OCI-LY7 (cell line): ENCODE measurements at regions not wholly inside any gene's neighbourhood (a gene's known extent, or its start where the extent isn't known, plus 50 kb on each side); places are given as distances from the start of the nearest gene placed in this dataset.

Source experiments
- BruUV-seq: library from RNA; stranded (reverse); fragments of 400-500 nt; replicated peaks from 2 replicates; lab custom pipeline; 2021; lab: Mats Ljungman, UMichigan
- CTCF ChIA-PET: fragments of 300-600 bp; sonication (Branson Sonifier 250); formaldehyde crosslinking; loops from one replicate; lab custom pipeline; 2022; ENCODE audit warnings: antibody characterized with exemption; ENCODE audit not compliant: unreplicated experiment; lab: Charles Lee
- POLR2A ChIA-PET: fragments of 300-600 bp; sonication (Branson Sonifier 250); formaldehyde crosslinking; loops from one replicate; lab custom pipeline; 2022; ENCODE audit warnings: antibody characterized with exemption; lab: Charles Lee
- DNase-seq: peaks from one replicate; pipeline ENCODE4 v3.0.0-alpha.2; 2015; ENCODE audit warnings: low spot score
- H2AFZ ChIP-seq: fragments of 200-600 bp; sonication (generic), shearing (Covaris generic); 2 replicates; pipeline ENCODE4 v1.6.1; 2014; ENCODE audit warnings: mild to moderate bottlenecking, antibody characterized with exemption, low read length, moderate library complexity
- H3K27ac ChIP-seq: fragments of 200-600 bp; sonication (generic); 2 replicates; pipeline ENCODE4 v1.5.1; 2014; ENCODE audit warnings: mixed run types, low read depth, mild to moderate bottlenecking, moderate library complexity, low read length, inconsistent platforms; ENCODE audit not compliant: poor library complexity, severe bottlenecking
- H3K36me3 ChIP-seq: fragments of 200-600 bp; sonication (generic); 2 replicates; pipeline ENCODE4 v1.6.1; 2014; ENCODE audit warnings: mild to moderate bottlenecking, antibody characterized with exemption, low read length, moderate library complexity, mixed read lengths; ENCODE audit not compliant: insufficient read depth
- H3K4me1 ChIP-seq: fragments of 200-600 bp; sonication (generic); 2 replicates; pipeline ENCODE4 v1.5.1; 2014; ENCODE audit warnings: mild to moderate bottlenecking, low read length; ENCODE audit not compliant: insufficient read depth, poor library complexity, severe bottlenecking
- H3K4me2 ChIP-seq: fragments of 200-600 bp; sonication (generic); 2 replicates; pipeline ENCODE4 v1.6.1; 2014; ENCODE audit warnings: mild to moderate bottlenecking, low read length
- H3K4me3 ChIP-seq: fragments of 200-600 bp; sonication (generic); 2 replicates; pipeline ENCODE4 v1.5.1; 2014; ENCODE audit warnings: mild to moderate bottlenecking, low read depth, low read length; ENCODE audit not compliant: poor library complexity, severe bottlenecking
- H3K79me2 ChIP-seq: fragments of 200-600 bp; sonication (generic); 2 replicates; pipeline ENCODE4 v1.6.1; 2016; ENCODE audit warnings: low read depth, mild to moderate bottlenecking, low read length, moderate library complexity, mixed read lengths; ENCODE audit not compliant: insufficient read depth
- H3K9me2 ChIP-seq: fragments of 200-600 bp; sonication (generic); 2 replicates; pipeline ENCODE4 v1.6.1; 2016; ENCODE audit warnings: mild to moderate bottlenecking, low read length, mixed read lengths; ENCODE audit not compliant: insufficient read depth
- H3K9me3 ChIP-seq: fragments of 200-600 bp; sonication (generic); 2 replicates; pipeline ENCODE4 v1.6.1; 2014; ENCODE audit warnings: mild to moderate bottlenecking, mixed run types, low read length, mixed read lengths
- H4K20me1 ChIP-seq: fragments of 200-600 bp; sonication (generic); 2 replicates; pipeline ENCODE4 v1.6.1; 2014; ENCODE audit warnings: mild to moderate bottlenecking, antibody characterized with exemption, low read length, moderate library complexity, mixed read lengths; ENCODE audit not compliant: insufficient read depth
- CTCF ChIP-seq: fragments of 200-600 bp; sonication (generic); conservative IDR thresholded peaks from 2 replicates; pipeline ENCODE4 v1.5.1; 2014; ENCODE audit warnings: mild to moderate bottlenecking, antibody characterized with exemption, low read length, moderate library complexity, mixed read lengths
- EZH2phosphoT487 ChIP-seq: fragments of 200-600 bp; sonication (generic); IDR thresholded peaks from 2 replicates; pipeline ENCODE4 v1.6.1; 2018; ENCODE audit warnings: low read depth, borderline replicate concordance, mild to moderate bottlenecking, mixed run types, antibody characterized with exemption, low read length, moderate library complexity, mixed read lengths
- intact Hi-C: fragments of 100-400 bp; cut with micrococcal nuclease; formaldehyde crosslinking; loops from one replicate; pipeline ENCODE4 v1.10.0; 2022; ENCODE audit not compliant: unreplicated experiment

GRCh38 chr2:8378016-8378810 lies 303.6 kb upstream of the ID2 start:
- Histone ChIP-seq H2AFZ (peak overlapping the region; percentile 43; the same call in 1 of the 2 replicates), H3K79me2 (no peaks in the 10 kb centered on the region), H4K20me1 (no peaks in the 10 kb centered on the region), H3K27ac (no peak overlapping the region), H3K9me2 (no peaks in the 10 kb centered on the region), H3K4me2 (peak overlapping the region; percentile 61; the same call in 1 of the 2 replicates), H3K4me1 (peaks cover 38% of the 10 kb centered on the region), H3K9me3 (no peaks in the 10 kb centered on the region), H3K36me3 (no peaks in the 10 kb centered on the region; the same call in 1 of the 2 replicates), H3K4me3 (no peak overlapping the region)
- POLR2A ChIA-PET = interaction anchor here (0.6 to 2.9 kb wide), 2 partner anchors 11 to 104 kb away, joined by 3 to 13 read pairs; no protein-coding TSS in a partner anchor
- CTCF ChIA-PET = no interaction called here
- no TSS peak for BruUV-seq
- intact Hi-C loops = no loop called here
- peak; percentile 6 for DNase-seq
- TF ChIP-seq EZH2phosphoT487 (no peak), CTCF (no peak)

- H3K27ac ChIP-seq = peak overlapping the region; percentile 74
- H3K4me2 ChIP-seq = peak overlapping the region; percentile 61
- H3K79me2 ChIP-seq = no peaks in the 10 kb centered on the region
- H3K9me3 ChIP-seq = no peaks in the 10 kb centered on the region
- DNase-seq = no peak
- BruUV-seq = no TSS peak
- H3K9me2 ChIP-seq = no peaks in the 10 kb centered on the region
- peaks cover 38% of the 10 kb centered on the region for H3K4me1 ChIP-seq
- peak overlapping the region; percentile 43; the same call in 1 of the 2 replicates for H2AFZ ChIP-seq
- CTCF ChIA-PET = no interaction called here
- TF ChIP-seq EZH2phosphoT487 (no peak), CTCF (no peak)
- no peaks in the 10 kb centered on the region; the same call in 1 of the 2 replicates for H3K36me3 ChIP-seq
- intact Hi-C loops = no loop called here
- POLR2A ChIA-PET = interaction anchor here (0.6 to 2.9 kb wide), 2 partner anchors 10 to 103 kb away, joined by 3 to 13 read pairs; no protein-coding TSS in a partner anchor
- no peaks in the 10 kb centered on the region for H4K20me1 ChIP-seq
- H3K4me3 ChIP-seq = no peak overlapping the region
These were observed 302.7 kb upstream of the ID2 start for GRCh38 chr2:8379128-8379527.

- ChIA-PET CTCF (no interaction called here), POLR2A (interaction anchor here (0.7 to 2.9 kb wide), 3 partner anchors 9 to 15 kb away, joined by 3 to 13 read pairs (median 4); no protein-coding TSS in a partner anchor)
These were observed 302.3 kb upstream of the ID2 start for GRCh38 chr2:8379549-8379948.

More at GRCh38 chr2:8379549-8379948, 302.3 kb upstream of the ID2 start:
- peak overlapping the region; percentile 8 for H3K4me3 ChIP-seq
- no TSS peak for BruUV-seq
- H3K9me2 ChIP-seq = no peaks in the 10 kb centered on the region
- no peak for DNase-seq
- TF ChIP-seq EZH2phosphoT487 (no peak), CTCF (no peak)
- H3K4me1 ChIP-seq = peaks cover 38% of the 10 kb centered on the region
- no peaks in the 10 kb centered on the region for H3K79me2 ChIP-seq
- no peaks in the 10 kb centered on the region; the same call in 1 of the 2 replicates for H3K36me3 ChIP-seq
- peak overlapping the region; percentile 74 for H3K27ac ChIP-seq
- intact Hi-C loops = no loop called here
- H2AFZ ChIP-seq = peak overlapping the region; percentile 43; the same call in 1 of the 2 replicates
- H3K4me2 ChIP-seq = peak overlapping the region; percentile 61
- no peaks in the 10 kb centered on the region for H4K20me1 ChIP-seq
- no peaks in the 10 kb centered on the region for H3K9me3 ChIP-seq
